SJCRH30 (cell line): ENCODE measurements at regions not wholly inside any gene's neighbourhood (a gene's known extent, or its start where the extent isn't known, plus 50 kb on each side); places are given as distances from the start of the nearest gene placed in this dataset.
"Not testable (repeated sequence)": the region's sequence is repeated elsewhere in the genome, so short reads cannot be mapped to it uniquely, and the experiment has no call there.

Source experiments
- DNase-seq, 2 experiments: peaks; one replicate each; pipeline ENCODE4 v3.0.0-alpha.2; 2015 to 2020
- H3K27ac ChIP-seq: fragments of 250-450 bp; sonication (Bioruptor Pico); 2 replicates; pipeline ENCODE4 v1.5.1; 2020; ENCODE audit warnings: mild to moderate bottlenecking, moderate library complexity
- H3K27me3 ChIP-seq: fragments of 250-450 bp; sonication (Bioruptor Pico); 2 replicates; pipeline ENCODE4 v1.5.1; 2020; ENCODE audit warnings: mild to moderate bottlenecking, moderate library complexity
- H3K36me3 ChIP-seq: fragments of 250-450 bp; sonication (Bioruptor Pico); 2 replicates; pipeline ENCODE4 v1.5.1; 2020; ENCODE audit warnings: mild to moderate bottlenecking, moderate library complexity
- H3K4me1 ChIP-seq: fragments of 250-450 bp; sonication (Bioruptor Pico); 2 replicates; pipeline ENCODE4 v1.5.1; 2020; ENCODE audit warnings: mild to moderate bottlenecking, moderate library complexity
- H3K4me3 ChIP-seq: fragments of 250-450 bp; sonication (Bioruptor Pico); 2 replicates; pipeline ENCODE4 v1.5.1; 2020; ENCODE audit warnings: mild to moderate bottlenecking, moderate library complexity
- H3K9me3 ChIP-seq: fragments of 250-450 bp; sonication (Bioruptor Pico); replicated peaks from 2 replicates; pipeline ENCODE4 v1.5.1; 2020; ENCODE audit warnings: mild to moderate bottlenecking, moderate library complexity

DNA sequence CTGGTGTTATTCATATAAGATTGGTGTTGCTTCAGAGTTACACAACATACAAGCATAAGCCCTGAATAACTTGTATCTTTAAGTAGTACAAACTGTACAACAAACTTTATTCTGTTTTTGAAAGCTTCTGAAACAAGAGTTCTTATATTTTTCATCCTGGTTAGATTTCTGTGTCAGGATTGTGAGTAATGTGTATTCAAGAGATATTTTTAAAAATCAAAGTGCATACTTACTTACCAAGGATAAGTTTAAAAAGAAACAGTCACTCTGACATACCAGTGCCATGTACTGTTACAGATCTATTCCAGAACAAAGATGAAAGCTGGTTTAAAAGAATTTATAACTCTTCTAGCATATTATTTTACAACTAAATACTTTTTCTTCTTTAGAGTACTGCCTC, 755.1 kb downstream of the ZPLD1 start:
- DNase-seq = no peak
- Histone ChIP-seq H3K4me3 (no peak overlapping the region), H3K9me3 (no peaks in the 10 kb centered on the region), H3K36me3 (no peaks in the 10 kb centered on the region), H3K27ac (no peak overlapping the region), H3K4me1 (no peaks in the 10 kb centered on the region), H3K27me3 (no peaks in the 10 kb centered on the region)

DNA sequence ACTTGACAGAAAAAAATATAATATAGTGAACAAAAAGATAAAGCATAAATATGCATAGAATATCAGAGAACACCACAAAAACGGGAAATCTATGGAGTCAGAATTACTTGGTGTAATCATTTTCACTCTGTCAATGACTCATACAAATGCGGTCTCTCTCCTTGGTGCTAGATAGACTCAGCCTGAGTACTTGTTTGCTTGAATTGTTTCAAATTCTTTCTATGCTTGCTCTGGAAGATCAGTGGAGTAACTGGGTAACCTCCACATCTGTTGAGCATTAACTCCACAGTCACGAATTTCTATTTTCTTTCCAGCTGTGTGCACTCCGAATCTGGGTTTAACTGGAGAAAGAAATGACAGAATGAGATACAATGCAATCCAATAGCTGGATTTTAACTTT, 760.4 kb downstream of the ZPLD1 start:
- Histone ChIP-seq H3K27ac (no peak overlapping the region), H3K4me3 (no peak overlapping the region), H3K9me3 (no peaks in the 10 kb centered on the region), H3K27me3 (no peaks in the 10 kb centered on the region), H3K36me3 (no peaks in the 10 kb centered on the region), H3K4me1 (no peaks in the 10 kb centered on the region)
- DNase-seq = no peak

DNA sequence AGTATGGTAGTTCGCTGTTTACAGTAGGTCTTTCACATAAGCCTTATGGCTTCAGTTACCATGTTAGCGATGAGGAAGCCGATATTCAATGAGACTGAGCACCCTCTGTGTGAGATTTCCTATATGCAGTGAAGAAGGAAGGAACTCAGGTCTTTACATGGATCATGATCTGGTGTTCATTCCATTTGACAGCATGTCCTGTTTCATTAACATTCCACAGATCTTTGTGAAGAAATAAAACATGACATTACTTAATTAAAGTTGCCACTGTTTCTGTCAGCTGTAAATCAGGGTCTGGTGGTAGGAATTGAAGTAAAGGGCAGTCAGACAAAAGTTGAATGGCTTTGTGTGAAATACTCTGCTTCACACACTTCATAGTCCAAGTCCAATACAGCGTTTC, 768.6 kb downstream of the ZPLD1 start:
- H3K9me3 ChIP-seq = no peaks in the 10 kb centered on the region
- H3K27ac ChIP-seq = no peak overlapping the region
- no peak for DNase-seq
- H3K27me3 ChIP-seq = no peaks in the 10 kb centered on the region
- H3K36me3 ChIP-seq = no peaks in the 10 kb centered on the region
- no peaks in the 10 kb centered on the region for H3K4me1 ChIP-seq
- no peak overlapping the region for H3K4me3 ChIP-seq

DNA sequence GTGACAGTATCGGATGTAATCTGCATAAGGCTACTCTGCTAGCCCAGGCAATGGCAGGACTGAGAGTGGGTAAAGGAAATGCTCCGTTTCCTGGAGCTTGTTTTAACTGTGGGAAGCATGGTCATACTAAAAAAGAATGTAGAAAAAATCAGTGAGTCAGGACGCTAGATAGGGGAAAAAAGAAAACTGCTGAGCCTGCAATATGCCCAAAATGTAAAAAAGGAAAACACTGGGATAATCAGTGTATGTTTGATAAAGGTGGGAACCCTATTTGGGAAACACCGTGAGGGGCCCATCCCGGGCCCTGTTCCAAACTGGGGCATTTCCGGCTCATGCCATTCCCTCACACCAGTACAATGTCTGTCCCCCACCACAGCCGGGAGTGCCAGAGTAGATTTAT, 775.8 kb downstream of the ZPLD1 start:
- Histone ChIP-seq H3K4me3 (no peak overlapping the region), H3K27ac (no peak overlapping the region), H3K4me1 (no peaks in the 10 kb centered on the region), H3K27me3 (no peaks in the 10 kb centered on the region), H3K9me3 (no peaks in the 10 kb centered on the region), H3K36me3 (no peaks in the 10 kb centered on the region)
- no peak for DNase-seq

DNA sequence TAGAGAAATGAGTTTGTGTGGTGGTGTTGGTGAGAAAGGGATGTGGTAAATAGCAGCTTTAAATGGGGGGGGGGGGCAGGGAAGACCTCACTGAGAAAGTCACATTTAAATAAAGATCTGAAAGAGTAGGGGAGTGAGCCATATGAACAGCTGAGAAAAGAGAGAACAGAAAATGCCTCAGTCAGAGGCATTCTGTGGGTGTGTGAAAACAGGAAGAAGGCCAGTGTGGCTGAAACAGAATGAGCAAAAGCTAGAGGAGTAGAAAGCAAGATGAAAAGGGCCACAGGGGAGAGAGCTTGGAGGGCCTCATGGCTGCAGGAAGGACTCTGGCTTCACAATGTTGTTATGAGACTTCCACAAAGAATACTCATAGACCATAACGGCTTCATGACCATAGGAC, 783.3 kb downstream of the ZPLD1 start:
- H3K27me3 ChIP-seq = no peaks in the 10 kb centered on the region
- H3K4me3 ChIP-seq = no peak overlapping the region
- no peak overlapping the region for H3K27ac ChIP-seq
- H3K36me3 ChIP-seq = no peaks in the 10 kb centered on the region
- H3K9me3 ChIP-seq = no peaks in the 10 kb centered on the region
- DNase-seq = no peak
- no peaks in the 10 kb centered on the region for H3K4me1 ChIP-seq

DNA sequence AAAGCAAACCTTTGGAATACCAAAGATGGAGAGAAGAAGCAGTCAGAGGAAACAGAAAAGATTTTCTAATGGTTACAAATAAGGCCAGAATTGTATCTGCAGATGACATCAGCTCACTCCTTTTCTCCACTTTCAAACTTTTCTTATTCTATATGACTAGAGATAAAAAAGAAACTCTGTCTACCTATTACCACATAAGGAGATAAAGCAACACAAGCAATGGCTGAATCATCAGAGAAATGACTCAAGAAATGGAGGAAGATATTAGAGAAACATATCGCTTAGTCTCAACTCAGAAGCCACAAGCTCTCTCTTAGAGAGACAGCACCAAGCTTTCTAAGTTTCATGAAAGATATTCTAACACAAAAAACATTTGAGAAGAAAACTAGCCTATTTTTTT, 784.0 kb downstream of the ZPLD1 start:
- H3K9me3 ChIP-seq = no peaks in the 10 kb centered on the region
- DNase-seq = no peak
- H3K4me1 ChIP-seq = no peaks in the 10 kb centered on the region
- H3K27ac ChIP-seq = no peak overlapping the region
- no peaks in the 10 kb centered on the region for H3K27me3 ChIP-seq
- no peaks in the 10 kb centered on the region for H3K36me3 ChIP-seq
- H3K4me3 ChIP-seq = no peak overlapping the region

DNA sequence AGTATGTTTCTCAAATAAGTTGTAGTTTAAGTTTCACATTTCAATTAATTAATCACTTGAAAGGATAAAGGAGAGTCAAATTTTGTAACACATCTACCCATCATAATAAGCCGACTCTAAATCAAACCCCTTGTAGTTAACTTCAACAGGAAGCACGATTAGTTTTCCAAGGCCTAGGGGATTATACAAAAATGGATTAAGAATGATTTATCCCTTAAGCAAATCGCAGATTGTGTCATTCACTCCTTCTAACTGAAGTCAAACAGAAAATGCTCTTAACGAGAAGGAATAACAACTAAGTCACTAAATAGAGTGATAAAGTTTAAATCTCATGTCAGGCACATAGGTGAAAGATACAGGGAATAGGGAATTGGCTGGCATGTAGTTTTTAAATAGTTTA, 792.8 kb downstream of the ZPLD1 start:
- no peak for DNase-seq
- Histone ChIP-seq H3K9me3 (no peaks in the 10 kb centered on the region), H3K4me3 (no peak overlapping the region), H3K27me3 (0 out of 2 replicates have a peak, but pooled peaks cover 3% of the 10 kb centered on the region), H3K36me3 (no peaks in the 10 kb centered on the region), H3K4me1 (no peaks in the 10 kb centered on the region), H3K27ac (no peak overlapping the region)

DNA sequence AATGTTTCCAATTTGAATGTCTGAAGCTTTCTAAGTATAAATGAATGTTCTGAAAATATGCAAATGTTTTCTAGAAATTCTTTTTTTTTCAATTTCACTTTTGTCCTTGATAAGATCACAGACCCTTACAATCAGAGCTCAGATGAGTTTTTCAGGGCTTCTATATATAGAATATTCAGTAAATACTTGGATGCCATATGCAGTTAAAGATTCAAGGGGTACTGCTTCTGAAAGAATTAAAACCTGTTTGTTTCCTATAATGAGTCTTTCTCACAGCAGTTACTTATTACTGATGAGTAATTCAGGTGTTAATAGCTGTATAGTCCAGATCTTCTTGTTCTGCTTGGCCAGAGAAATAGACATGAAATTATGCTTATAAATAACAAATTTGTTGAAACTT, 812.6 kb downstream of the ZPLD1 start:
- no peaks in the 10 kb centered on the region for H3K4me1 ChIP-seq
- no peak for DNase-seq
- H3K9me3 ChIP-seq = no peaks in the 10 kb centered on the region
- H3K27ac ChIP-seq = no peak overlapping the region
- H3K36me3 ChIP-seq = no peaks in the 10 kb centered on the region
- H3K27me3 ChIP-seq = no peaks in the 10 kb centered on the region
- H3K4me3 ChIP-seq = no peak overlapping the region

DNA sequence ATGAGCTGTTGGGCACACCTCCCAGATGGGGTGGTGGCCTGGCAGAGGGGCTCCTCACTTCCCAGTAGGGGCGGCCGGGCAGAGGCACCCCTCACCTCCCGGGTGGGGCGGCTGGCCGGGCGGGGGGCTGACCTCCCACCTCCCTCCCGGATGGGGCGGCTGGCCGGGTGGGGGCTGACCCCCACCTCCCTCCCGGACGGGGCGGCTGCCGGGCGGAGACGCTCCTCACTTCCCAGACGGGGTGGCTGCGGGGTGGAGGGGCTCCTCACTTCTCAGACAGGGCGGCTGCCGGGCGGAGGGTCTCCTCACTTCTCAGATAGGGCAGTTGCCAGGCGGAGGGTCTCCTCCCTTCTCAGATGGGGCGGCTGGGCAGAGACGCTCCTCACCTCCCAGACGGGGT, 820.0 kb downstream of the ZPLD1 start:
- H3K27me3 ChIP-seq, DNase-seq: not testable (repeated sequence)

DNA sequence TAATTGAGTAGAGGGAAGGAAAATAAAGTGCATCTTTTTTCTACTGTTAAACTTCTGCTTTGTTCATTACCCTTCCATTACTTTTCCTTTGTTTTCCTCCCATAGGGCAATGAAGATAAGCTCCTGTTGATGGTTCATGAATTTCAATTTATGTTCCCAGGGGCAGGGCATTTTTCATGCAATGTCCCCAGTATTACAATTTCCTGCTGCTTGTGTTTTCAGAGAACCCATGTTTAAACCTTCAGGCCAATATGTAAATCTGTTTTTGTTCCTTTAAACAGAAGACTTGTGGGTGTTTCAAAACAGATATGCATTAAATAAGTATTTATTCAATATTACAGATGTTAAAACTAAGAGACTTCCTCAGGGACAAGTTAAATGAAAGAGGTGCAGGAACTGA, 834.5 kb downstream of the ZPLD1 start:
- Histone ChIP-seq H3K27me3 (no peaks in the 10 kb centered on the region), H3K4me1 (no peaks in the 10 kb centered on the region), H3K36me3 (no peaks in the 10 kb centered on the region), H3K9me3 (no peaks in the 10 kb centered on the region), H3K27ac (no peak overlapping the region), H3K4me3 (no peak overlapping the region)
- DNase-seq = no peak

More for the DNA sequence above, 820.0 kb downstream of the ZPLD1 start:
- not testable (repeated sequence) for H3K36me3 ChIP-seq, H3K4me3 ChIP-seq, H3K4me1 ChIP-seq, H3K9me3 ChIP-seq, H3K27ac ChIP-seq

DNA sequence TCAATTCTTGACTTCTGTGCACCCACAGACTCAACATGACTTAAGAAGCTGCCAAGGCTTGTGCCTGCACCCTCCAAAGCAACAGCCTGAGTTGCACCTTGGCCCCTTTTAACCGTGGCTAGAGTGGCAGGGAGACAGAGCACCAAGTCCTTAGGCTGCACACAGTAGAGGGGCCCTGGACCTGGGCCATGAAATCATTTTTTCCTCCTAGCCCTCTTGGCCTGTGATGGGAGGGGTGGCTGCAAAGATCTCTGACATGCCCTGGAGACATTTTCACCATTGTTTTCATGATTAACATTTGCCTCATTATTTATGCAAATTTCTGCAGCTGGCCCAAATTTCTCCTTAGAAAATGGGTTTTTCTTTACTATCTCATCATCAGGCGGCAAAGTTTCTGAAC, 836.8 kb downstream of the ZPLD1 start:
- Histone ChIP-seq H3K4me1 (no peaks in the 10 kb centered on the region), H3K27ac (no peak overlapping the region), H3K36me3 (no peaks in the 10 kb centered on the region), H3K27me3 (no peaks in the 10 kb centered on the region), H3K4me3 (no peak overlapping the region), H3K9me3 (no peaks in the 10 kb centered on the region)
- no peak for DNase-seq

DNA sequence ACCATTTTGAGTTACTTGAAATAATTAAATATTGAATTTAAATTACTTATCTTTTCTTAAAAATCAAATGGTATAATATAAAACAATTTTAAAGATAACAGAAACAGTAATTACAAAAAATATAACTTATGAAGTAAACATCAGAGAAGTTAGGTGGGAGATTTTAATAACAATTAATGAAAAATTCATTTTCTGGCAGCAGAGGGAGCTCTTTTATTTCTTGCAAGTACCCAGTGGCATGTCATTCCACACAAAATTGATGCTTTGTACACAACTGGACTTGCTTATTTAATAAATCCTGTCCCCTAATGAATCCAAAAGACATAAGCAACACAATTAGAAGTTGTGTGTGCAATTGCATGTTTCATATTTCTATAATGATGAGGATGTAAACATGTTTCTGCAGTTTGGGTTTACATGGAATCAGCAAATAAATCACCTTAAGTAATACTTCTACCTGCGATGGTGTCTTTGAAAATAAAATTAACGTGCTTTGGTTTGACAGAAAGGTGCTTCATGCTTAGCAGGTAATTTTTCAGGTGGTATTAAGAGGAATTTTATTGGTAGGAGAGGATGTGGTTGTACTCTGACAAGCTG, 861.3 kb downstream of the ZPLD1 start:
- no peaks in the 10 kb centered on the region for H3K9me3 ChIP-seq
- no peak overlapping the region for H3K4me3 ChIP-seq
- H3K27ac ChIP-seq = no peak overlapping the region
- no peaks in the 10 kb centered on the region for H3K27me3 ChIP-seq
- DNase-seq = peak in 1 of 2 experiments; percentile 31
- H3K4me1 ChIP-seq = peaks cover 11% of the 10 kb centered on the region
- no peaks in the 10 kb centered on the region for H3K36me3 ChIP-seq

DNA sequence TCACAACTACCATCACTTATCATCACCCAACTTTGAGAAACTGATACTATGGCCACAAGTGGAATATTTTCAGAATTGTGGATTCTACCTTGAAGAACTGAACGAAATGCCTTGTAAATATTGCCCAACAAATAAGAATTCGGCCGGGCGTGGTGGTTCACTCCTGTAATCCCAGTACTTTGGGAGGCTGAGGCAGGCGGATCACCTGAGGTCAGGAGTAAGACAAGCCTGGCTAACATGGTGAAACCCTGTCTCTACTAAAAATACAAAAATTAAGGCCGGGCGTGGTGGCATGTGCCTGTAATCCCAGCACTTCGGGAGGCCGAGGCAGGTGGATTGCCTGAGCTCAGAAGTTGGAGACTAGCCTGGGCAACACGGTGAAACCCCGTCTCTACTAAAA, 862.7 kb downstream of the ZPLD1 start:
- not testable (repeated sequence) for H3K4me3 ChIP-seq, H3K36me3 ChIP-seq, H3K9me3 ChIP-seq, H3K27ac ChIP-seq, DNase-seq, H3K27me3 ChIP-seq, H3K4me1 ChIP-seq

DNA sequence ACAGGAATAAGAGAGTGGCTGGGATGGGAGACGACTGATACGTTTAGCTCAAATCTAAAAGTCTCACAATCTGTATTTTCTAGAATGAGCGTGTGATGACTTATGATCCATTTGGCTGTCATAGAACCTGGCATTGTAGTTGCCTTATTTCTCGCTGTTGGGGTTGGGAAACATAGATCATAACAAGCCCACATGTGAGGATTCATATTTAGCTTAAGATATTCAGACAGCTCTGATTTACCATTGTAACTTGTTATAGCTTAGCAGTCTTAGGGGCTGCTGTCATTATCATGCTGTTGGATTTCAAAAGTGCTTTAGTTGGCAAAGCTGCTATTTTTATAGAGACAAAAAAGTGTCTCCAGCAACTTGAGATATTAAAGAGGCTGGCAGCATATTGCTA, 871.3 kb downstream of the ZPLD1 start:
- Histone ChIP-seq H3K27ac (no peak overlapping the region), H3K27me3 (no peaks in the 10 kb centered on the region), H3K4me3 (no peak overlapping the region), H3K36me3 (no peaks in the 10 kb centered on the region), H3K4me1 (no peaks in the 10 kb centered on the region), H3K9me3 (no peaks in the 10 kb centered on the region)
- no peak for DNase-seq

DNA sequence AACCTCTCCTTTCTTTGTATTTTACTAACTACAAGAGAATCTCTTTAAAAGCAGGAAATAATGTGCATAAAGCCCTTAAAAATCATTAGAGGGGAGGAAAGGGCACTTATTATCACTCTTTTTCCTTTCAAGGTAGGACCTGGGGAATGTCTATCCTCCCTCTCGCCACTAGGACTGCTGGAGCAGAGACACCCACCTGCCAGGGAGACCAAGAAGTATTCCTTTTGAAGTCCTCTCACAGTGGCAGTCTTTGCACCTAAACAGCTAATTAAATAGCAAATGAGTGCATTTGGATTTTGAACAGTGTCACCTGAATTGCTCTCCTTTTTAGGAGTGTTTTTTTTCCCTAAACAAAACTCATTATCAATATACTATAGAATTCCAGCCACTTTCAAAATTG, 874.1 kb downstream of the ZPLD1 start:
- no peak overlapping the region for H3K27ac ChIP-seq
- no peaks in the 10 kb centered on the region for H3K9me3 ChIP-seq
- no peaks in the 10 kb centered on the region for H3K4me1 ChIP-seq
- peak in 1 of 2 experiments; percentile 4 for DNase-seq
- H3K36me3 ChIP-seq = no peaks in the 10 kb centered on the region
- no peak overlapping the region for H3K4me3 ChIP-seq
- H3K27me3 ChIP-seq = no peaks in the 10 kb centered on the region

DNA sequence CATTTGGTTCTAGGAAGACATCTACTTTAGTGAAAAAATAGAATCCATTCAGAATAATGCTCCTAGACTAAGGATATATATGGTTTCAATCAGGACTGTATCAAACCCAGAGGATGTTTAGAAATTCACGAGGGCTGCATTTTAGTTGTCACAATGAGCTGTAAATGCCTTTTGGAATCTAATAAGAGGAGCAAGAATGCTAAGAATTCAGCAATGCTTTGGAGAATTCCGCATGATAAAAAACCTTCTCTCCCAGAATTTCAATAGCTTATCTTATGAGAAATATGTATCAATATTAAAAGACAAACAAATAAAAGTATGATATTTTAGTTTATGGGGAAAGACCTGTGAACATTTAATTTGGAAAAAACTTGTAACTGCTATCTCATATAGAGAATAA, 885.1 kb downstream of the ZPLD1 start:
- H3K27ac ChIP-seq = no peak overlapping the region
- no peaks in the 10 kb centered on the region for H3K36me3 ChIP-seq
- no peak for DNase-seq

More for the DNA sequence above, 885.1 kb downstream of the ZPLD1 start:
- H3K9me3 ChIP-seq = no peaks in the 10 kb centered on the region
- no peaks in the 10 kb centered on the region; the same call in 1 of the 2 replicates for H3K27me3 ChIP-seq
- no peaks in the 10 kb centered on the region for H3K4me1 ChIP-seq
- H3K4me3 ChIP-seq = no peak overlapping the region
